IMR-90 (cell line): ENCODE measurements at regions not wholly inside any gene's neighbourhood (a gene's known extent, or its start where the extent isn't known, plus 50 kb on each side); places are given as distances from the start of the nearest gene placed in this dataset.

Source experiments
- ATAC-seq: fragments of 200-7000 bp; cut with Tn5 transposase; 2 replicates; pipeline ENCODE4 v1.9.1; 2020; ENCODE audit warnings: low read depth, mild to moderate bottlenecking, moderate library complexity
- BruUV-seq: library from RNA; stranded (reverse); fragments of 400-500 nt; replicated peaks from 2 replicates; lab custom pipeline; 2021; lab: Mats Ljungman, UMichigan
- CTCF ChIA-PET: fragments of 300-600 bp; formaldehyde crosslinking; extraction: SDS; loops from one replicate; lab custom pipeline; 2021; ENCODE audit warnings: antibody characterized with exemption; lab: Yijun Ruan, JAX
- POLR2A ChIA-PET: fragments of 300-600 bp; sonication (Branson Sonifier 250); formaldehyde crosslinking; loops from one replicate; lab custom pipeline; 2022; ENCODE audit warnings: antibody characterized with exemption; ENCODE audit not compliant: unreplicated experiment; lab: Charles Lee
- DNase-seq: peaks from one replicate; pipeline ENCODE4 v3.0.0; 2013
- H2AFZ ChIP-seq: replicated peaks from 2 replicates; pipeline ENCODE3; 2013; ENCODE audit warnings: low read length, mild to moderate bottlenecking; ENCODE audit not compliant: poor library complexity
- H2AK5ac ChIP-seq: 2 replicates; pipeline ENCODE4 v1.6.1; 2013; ENCODE audit warnings: low read depth, low read length, inconsistent platforms
- H2AK9ac ChIP-seq: replicated peaks from 2 replicates; pipeline ENCODE3; 2013; ENCODE audit warnings: mild to moderate bottlenecking, low read depth, low read length, moderate library complexity; ENCODE audit not compliant: poor library complexity
- H2BK120ac ChIP-seq: 2 replicates; pipeline ENCODE4 v1.6.1; 2013; ENCODE audit warnings: low read depth, low read length, inconsistent platforms
- H2BK15ac ChIP-seq: 3 replicates; pipeline ENCODE4 v1.6.1; 2013; ENCODE audit warnings: low read depth, low read length, inconsistent platforms
- H2BK20ac ChIP-seq: 2 replicates; pipeline ENCODE4 v1.6.1; 2013; ENCODE audit warnings: low read depth, mild to moderate bottlenecking, inconsistent platforms, low read length, moderate library complexity
- H2BK5ac ChIP-seq: 2 replicates; pipeline ENCODE4 v1.6.1; 2013; ENCODE audit warnings: mild to moderate bottlenecking, low read depth, low read length, inconsistent platforms; ENCODE audit not compliant: poor library complexity, severe bottlenecking
- H3K14ac ChIP-seq: replicated peaks from 2 replicates; pipeline ENCODE4 v1.6.1; 2013; ENCODE audit warnings: low read depth, low read length, inconsistent platforms
- H3K18ac ChIP-seq: 2 replicates; pipeline ENCODE4 v1.6.1; 2013; ENCODE audit warnings: low read depth, low read length, control low read depth
- H3K23ac ChIP-seq: 2 replicates; pipeline ENCODE4 v1.6.1; 2013; ENCODE audit warnings: low read depth, low read length, inconsistent platforms
- H3K27ac ChIP-seq: 2 replicates; pipeline ENCODE4 v1.5.1; 2013; ENCODE audit warnings: mild to moderate bottlenecking, control low read depth, low read length; ENCODE audit not compliant: insufficient read depth
- H3K27me3 ChIP-seq: 2 replicates; pipeline ENCODE4 v1.6.1; 2013; ENCODE audit warnings: low read length; ENCODE audit not compliant: control insufficient read depth, insufficient read depth
- H3K36me3 ChIP-seq: 2 replicates; pipeline ENCODE4 v1.6.1; 2013; ENCODE audit warnings: low read length, mixed read lengths; ENCODE audit not compliant: control insufficient read depth, insufficient read depth
- H3K4ac ChIP-seq: 2 replicates; pipeline ENCODE4 v1.6.1; 2013; ENCODE audit warnings: low read depth, low read length, inconsistent platforms
- H3K4me1 ChIP-seq: 2 replicates; pipeline ENCODE4 v1.6.1; 2013; ENCODE audit warnings: low read length, mixed read lengths; ENCODE audit not compliant: control insufficient read depth, insufficient read depth
- H3K4me2 ChIP-seq: 2 replicates; pipeline ENCODE4 v1.6.1; 2013; ENCODE audit warnings: low read depth, mild to moderate bottlenecking, control low read depth, low read length, moderate library complexity
- H3K4me3 ChIP-seq: 2 replicates; pipeline ENCODE4 v1.5.1; 2013; ENCODE audit warnings: low read depth, mild to moderate bottlenecking, control low read depth, low read length, moderate library complexity; ENCODE audit not compliant: insufficient read depth
- H3K56ac ChIP-seq: 2 replicates; pipeline ENCODE4 v1.6.1; 2013; ENCODE audit warnings: low read length, inconsistent platforms; ENCODE audit not compliant: insufficient read depth; ENCODE audit errors: extremely low read depth
- H3K79me1 ChIP-seq, 2 experiments: 2 replicates each; pipeline ENCODE4 v1.6.1; 2013; ENCODE audit warnings: low read length in 2 of 2, inconsistent platforms in 1 of 2, low read depth in 1 of 2
- H3K9ac ChIP-seq: 2 replicates; pipeline ENCODE4 v1.6.1; 2013; ENCODE audit warnings: low read depth, low read length, control low read depth
- H3K9me1 ChIP-seq: 2 replicates; pipeline ENCODE4 v1.6.1; 2013; ENCODE audit warnings: low read length, inconsistent platforms; ENCODE audit not compliant: insufficient read depth
- H3K9me3 ChIP-seq: 2 replicates; pipeline ENCODE4 v1.6.1; 2013; ENCODE audit warnings: low read length; ENCODE audit not compliant: control insufficient read depth, insufficient read depth
- H4K20me1 ChIP-seq: 2 replicates; pipeline ENCODE4 v1.6.1; 2013; ENCODE audit warnings: low read length, inconsistent platforms; ENCODE audit not compliant: insufficient read depth
- H4K5ac ChIP-seq: 2 replicates; pipeline ENCODE4 v1.6.1; 2013; ENCODE audit warnings: mild to moderate bottlenecking, low read depth, low read length, control low read depth
- H4K8ac ChIP-seq, 2 experiments: 2 replicates each; pipeline ENCODE4 v1.6.1; 2013; ENCODE audit warnings: low read depth in 2 of 2, low read length in 2 of 2, control low read depth in 1 of 2, inconsistent platforms in 1 of 2
- H4K91ac ChIP-seq: 2 replicates; pipeline ENCODE4 v1.6.1; 2013; ENCODE audit warnings: low read depth, low read length, inconsistent platforms; ENCODE audit not compliant: insufficient read depth
- BHLHE40 ChIP-seq: fragments of 150-350 bp; IDR thresholded peaks from 2 replicates; pipeline ENCODE4 v1.6.1; 2016; ENCODE audit warnings: mild to moderate bottlenecking, low read depth, low read length
- WGBS, 2 experiments: methylation state at CpG; one replicate each; pipeline versions ENCODE4 v1.1.5 to v1.1.7; 2013; ENCODE audit warnings: missing lambda C conversion rate in 2 of 2; ENCODE audit not compliant: insufficient read length in 1 of 2; ENCODE audit errors: extremely low coverage in 2 of 2; 5-methylcytosine and 5-hydroxymethylcytosine counted together
- dilution Hi-C: fragments of 300-500 bp; cut with HindIII; formaldehyde crosslinking; loops from one replicate; pipeline ENCODE4 v1.14.3; 2018; ENCODE audit warnings: low sequenced_read_pairs; ENCODE audit not compliant: unreplicated experiment
- in situ Hi-C: fragments of 300-500 bp; cut with MboI; formaldehyde crosslinking; loops from 3 replicates; pipeline ENCODE4 v1.14.3; 2019; ENCODE audit warnings: low sequenced_read_pairs, inconsistent platforms, mixed read lengths
- intact Hi-C: fragments of 100-400 bp; cut with micrococcal nuclease; formaldehyde crosslinking; loops from 2 replicates; pipeline ENCODE4 v1.10.0; 2022

DNA sequence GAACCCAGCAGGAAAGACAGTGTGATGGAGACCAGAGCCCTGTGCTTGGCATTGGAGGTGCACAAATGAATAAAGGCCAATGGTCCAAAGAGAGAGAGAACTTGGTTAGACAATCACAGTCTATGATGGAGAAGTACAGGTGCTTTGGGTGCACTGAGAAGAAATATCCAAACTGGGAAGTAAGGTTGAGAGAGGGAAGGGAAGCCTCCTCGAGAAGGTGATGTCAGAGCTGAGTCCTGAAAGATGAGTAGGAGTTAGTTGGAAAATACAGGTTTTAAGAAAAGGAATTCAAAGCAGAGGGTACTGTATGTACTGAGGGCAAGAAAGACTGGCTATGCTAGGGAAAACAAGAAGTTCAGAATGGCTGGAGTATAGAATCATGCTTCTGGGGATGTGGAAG lies 94.1 kb upstream of the CD53 start:
- Histone ChIP-seq H2AFZ (no peak overlapping the region), H3K4me2 (no peak overlapping the region), H3K4me1 (no peaks in the 10 kb centered on the region), H2BK15ac (no peak overlapping the region), H2BK5ac (no peak overlapping the region), H2BK20ac (no peak overlapping the region), H3K27me3 (peaks cover 8% of the 10 kb centered on the region; the same call in 1 of the 2 replicates), H2AK9ac (no peak overlapping the region), H3K9me1 (no peaks in the 10 kb centered on the region), H3K36me3 (no peaks in the 10 kb centered on the region), H4K5ac (no peak overlapping the region), H3K4me3 (no peak overlapping the region), H2AK5ac (no peak overlapping the region), H4K20me1 (no peaks in the 10 kb centered on the region), H3K18ac (no peak overlapping the region), H3K79me1 (no peaks in the 10 kb centered on the region), H4K8ac (no peak overlapping the region), H3K9me3 (no peaks in the 10 kb centered on the region), H3K14ac (no peak overlapping the region), H3K23ac (no peak overlapping the region), H3K27ac (no peak overlapping the region), H3K56ac (no peak overlapping the region), H3K4ac (no peak overlapping the region), H2BK120ac (no peak overlapping the region), H4K91ac (no peak overlapping the region), H3K9ac (no peak overlapping the region)
- dilution Hi-C loops (no loop called here), intact Hi-C loops (no loop called here), in situ Hi-C loops (loop anchor here (10.0 kb wide), 1 partner anchor 254 kb away; no protein-coding TSS in a partner anchor)
- no peak for ATAC-seq
- WGBS, 2 experiments: 18% methylated on average over 1 of the region's 1 CpG; no CpG with 5 or more reads in 1 of the 2 experiments
- no peak for DNase-seq
- CTCF ChIA-PET: no interaction called here
- no TSS peak for BruUV-seq
- TF ChIP-seq BHLHE40: no peak
- POLR2A ChIA-PET: no interaction called here
